ENCODE measurements at regions not wholly inside any gene's neighbourhood (a gene's known extent, or its start where the extent isn't known, plus 50 kb on each side); places are given as distances from the start of the nearest gene placed in this dataset.

GRCh38 chr4:138299881-138300280 is 57.7 kb upstream of the SLC7A11 start:
- DNase-seq: no peak

GRCh38 chr4:138298866-138299265 is 56.7 kb upstream of the SLC7A11 start:
- DNase-seq: no peak

- DNase-seq: no peak
Observed at GRCh38 chr4:138298431-138298830, 56.3 kb upstream of the SLC7A11 start.

GRCh38 chr4:138297743-138298405 is 55.7 kb upstream of the SLC7A11 start:
- DNase-seq: no peak

DNA sequence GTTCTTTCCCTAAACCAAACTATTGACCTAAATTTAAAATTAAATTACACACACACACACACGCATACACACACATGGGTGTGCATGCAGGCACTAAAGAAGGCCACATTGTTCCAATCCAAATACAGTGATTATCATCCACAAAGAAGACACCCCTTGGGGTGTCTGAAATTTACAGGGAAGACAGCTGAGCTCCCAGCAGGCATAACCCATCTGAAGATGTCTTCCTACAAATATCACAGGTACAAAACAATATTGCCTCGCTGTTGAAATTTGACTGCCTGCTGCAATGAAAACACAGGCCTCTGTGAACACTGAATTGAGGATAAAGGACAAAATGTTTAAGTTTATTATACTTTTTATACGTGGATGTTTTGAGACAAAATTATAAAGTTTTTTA is 50.2 kb upstream of the SLC7A11 start:
- DNase-seq: no peak
